ENCODE measurements at regions not wholly inside any gene's neighbourhood (a gene's known extent, or its start where the extent isn't known, plus 50 kb on each side); places are given as distances from the start of the nearest gene placed in this dataset.
"Not testable (repeated sequence)": the region's sequence is repeated elsewhere in the genome, so short reads cannot be mapped to it uniquely, and the experiment has no call there.

- Mint-ChIP-seq H3K4me1 (no peaks in the 10 kb centered on the region), H3K4me3 (no peak overlapping the region), H3K27me3 (no peaks in the 10 kb centered on the region), H3K9me3 (no peaks in the 10 kb centered on the region), H3K36me3 (no peaks in the 10 kb centered on the region), H3K27ac (no peak overlapping the region)
- ATAC-seq = peak; percentile 50
Measured at GRCh38 chr3:20974396-20974795, 776.6 kb downstream of the ZNF385D start.

- H3K36me3 Mint-ChIP-seq, H3K27ac Mint-ChIP-seq, H3K9me3 Mint-ChIP-seq, H3K27me3 Mint-ChIP-seq, H3K4me3 Mint-ChIP-seq, ATAC-seq, H3K4me1 Mint-ChIP-seq: not testable (repeated sequence)
Measured at GRCh38 chr3:20970807-20971206, 780.2 kb downstream of the ZNF385D start.

- not testable (repeated sequence) for ATAC-seq, H3K4me1 Mint-ChIP-seq, H3K9me3 Mint-ChIP-seq
Measured at GRCh38 chr3:20967485-20967884, 781.5 kb upstream of the SGO1 start.

GRCh38 chr3:20958161-20958560 lies 772.2 kb upstream of the SGO1 start:
- Mint-ChIP-seq H3K36me3 (no peaks in the 10 kb centered on the region), H3K4me3 (no peak overlapping the region), H3K4me1 (no peaks in the 10 kb centered on the region), H3K27ac (no peak overlapping the region), H3K9me3 (no peaks in the 10 kb centered on the region), H3K27me3 (no peaks in the 10 kb centered on the region)
- no peak for ATAC-seq

More at GRCh38 chr3:20967485-20967884, 781.5 kb upstream of the SGO1 start:
- H3K27me3 Mint-ChIP-seq, H3K4me3 Mint-ChIP-seq, H3K27ac Mint-ChIP-seq, H3K36me3 Mint-ChIP-seq: not testable (repeated sequence)

- no peaks in the 10 kb centered on the region for H3K9me3 Mint-ChIP-seq
- ATAC-seq = no peak
- H3K4me1 Mint-ChIP-seq = no peaks in the 10 kb centered on the region
- no peak overlapping the region for H3K27ac Mint-ChIP-seq
- H3K27me3 Mint-ChIP-seq = no peaks in the 10 kb centered on the region
- H3K4me3 Mint-ChIP-seq = no peak overlapping the region
- no peaks in the 10 kb centered on the region for H3K36me3 Mint-ChIP-seq
Measured at GRCh38 chr3:20945892-20946291, 759.9 kb upstream of the SGO1 start.

GRCh38 chr3:20935791-20936190 lies 749.8 kb upstream of the SGO1 start:
- no peaks in the 10 kb centered on the region for H3K4me1 Mint-ChIP-seq
- H3K27ac Mint-ChIP-seq = no peak overlapping the region
- peaks cover 2% of the 10 kb centered on the region for H3K9me3 Mint-ChIP-seq
- no peaks in the 10 kb centered on the region for H3K36me3 Mint-ChIP-seq
- no peak overlapping the region for H3K4me3 Mint-ChIP-seq
- H3K27me3 Mint-ChIP-seq = no peaks in the 10 kb centered on the region
- no peak for ATAC-seq

GRCh38 chr3:20931834-20932233 lies 745.8 kb upstream of the SGO1 start:
- Mint-ChIP-seq H3K27ac (no peak overlapping the region), H3K27me3 (no peaks in the 10 kb centered on the region), H3K9me3 (peaks cover 5% of the 10 kb centered on the region), H3K4me1 (no peaks in the 10 kb centered on the region), H3K36me3 (no peaks in the 10 kb centered on the region), H3K4me3 (no peak overlapping the region)
- no peak for ATAC-seq

- no peak for ATAC-seq
- H3K36me3 Mint-ChIP-seq = no peaks in the 10 kb centered on the region
- no peaks in the 10 kb centered on the region for H3K27me3 Mint-ChIP-seq
- H3K4me3 Mint-ChIP-seq = no peak overlapping the region
- peaks cover 5% of the 10 kb centered on the region for H3K9me3 Mint-ChIP-seq
- H3K27ac Mint-ChIP-seq = no peak overlapping the region
- no peaks in the 10 kb centered on the region for H3K4me1 Mint-ChIP-seq
Measured at GRCh38 chr3:20930034-20930433, 744.0 kb upstream of the SGO1 start.

GRCh38 chr3:20924646-20925385 lies 738.8 kb upstream of the SGO1 start:
- Mint-ChIP-seq H3K27ac (no peak overlapping the region), H3K36me3 (no peaks in the 10 kb centered on the region), H3K4me1 (no peaks in the 10 kb centered on the region), H3K4me3 (no peak overlapping the region), H3K27me3 (no peaks in the 10 kb centered on the region), H3K9me3 (peaks cover 8% of the 10 kb centered on the region)
- no peak for ATAC-seq

GRCh38 chr3:20921112-20921511 lies 735.1 kb upstream of the SGO1 start:
- not testable (repeated sequence) for H3K4me1 Mint-ChIP-seq, H3K4me3 Mint-ChIP-seq, ATAC-seq, H3K36me3 Mint-ChIP-seq, H3K27ac Mint-ChIP-seq, H3K27me3 Mint-ChIP-seq
- peaks cover 14% of the 10 kb centered on the region for H3K9me3 Mint-ChIP-seq

- Mint-ChIP-seq H3K4me3 (no peak overlapping the region), H3K27me3 (no peaks in the 10 kb centered on the region), H3K36me3 (no peaks in the 10 kb centered on the region), H3K9me3 (peaks cover 10% of the 10 kb centered on the region), H3K4me1 (no peaks in the 10 kb centered on the region), H3K27ac (no peak overlapping the region)
- no peak for ATAC-seq
Measured at GRCh38 chr3:20916951-20917606, 731.1 kb upstream of the SGO1 start.

GRCh38 chr3:20914310-20914709 lies 728.3 kb upstream of the SGO1 start:
- Mint-ChIP-seq H3K36me3 (no peaks in the 10 kb centered on the region), H3K4me3 (no peak overlapping the region), H3K9me3 (peaks cover 5% of the 10 kb centered on the region), H3K27ac (no peak overlapping the region), H3K27me3 (no peaks in the 10 kb centered on the region), H3K4me1 (no peaks in the 10 kb centered on the region)
- no peak for ATAC-seq

- no peak for ATAC-seq
- no peaks in the 10 kb centered on the region for H3K9me3 Mint-ChIP-seq
- no peak overlapping the region for H3K4me3 Mint-ChIP-seq
- H3K27ac Mint-ChIP-seq = no peak overlapping the region
- no peaks in the 10 kb centered on the region for H3K27me3 Mint-ChIP-seq
- no peaks in the 10 kb centered on the region for H3K36me3 Mint-ChIP-seq
- no peaks in the 10 kb centered on the region for H3K4me1 Mint-ChIP-seq
Measured at GRCh38 chr3:20912406-20912805, 726.4 kb upstream of the SGO1 start.

- no peak overlapping the region for H3K4me3 Mint-ChIP-seq
- no peaks in the 10 kb centered on the region for H3K36me3 Mint-ChIP-seq
- no peak for ATAC-seq
Measured at GRCh38 chr3:20909511-20909910, 723.5 kb upstream of the SGO1 start.

GRCh38 chr3:20905210-20905805 lies 719.3 kb upstream of the SGO1 start:
- no peak for ATAC-seq
- Mint-ChIP-seq H3K27ac (no peak overlapping the region), H3K27me3 (no peaks in the 10 kb centered on the region), H3K9me3 (peaks cover 2% of the 10 kb centered on the region), H3K36me3 (no peaks in the 10 kb centered on the region), H3K4me1 (peaks cover under 1% of the 10 kb centered on the region), H3K4me3 (no peak overlapping the region)

More at GRCh38 chr3:20909511-20909910, 723.5 kb upstream of the SGO1 start:
- Mint-ChIP-seq H3K27me3 (no peaks in the 10 kb centered on the region), H3K9me3 (no peaks in the 10 kb centered on the region), H3K27ac (no peak overlapping the region), H3K4me1 (no peaks in the 10 kb centered on the region)

- H3K27ac Mint-ChIP-seq = no peak overlapping the region
- no peak overlapping the region for H3K4me3 Mint-ChIP-seq
- peaks cover 2% of the 10 kb centered on the region for H3K9me3 Mint-ChIP-seq
- H3K27me3 Mint-ChIP-seq = no peaks in the 10 kb centered on the region
- no peaks in the 10 kb centered on the region for H3K36me3 Mint-ChIP-seq
- H3K4me1 Mint-ChIP-seq = peaks cover 5% of the 10 kb centered on the region
- no peak for ATAC-seq
Measured at GRCh38 chr3:20904671-20905070, 718.7 kb upstream of the SGO1 start.
